Karpas-422 (cell line): ENCODE measurements at regions not wholly inside any gene's neighbourhood (a gene's known extent, or its start where the extent isn't known, plus 50 kb on each side); places are given as distances from the start of the nearest gene placed in this dataset.

Experiments
- DNase-seq: peaks from one replicate; pipeline ENCODE4 v3.0.0-alpha.2; 2015
- H2AFZ ChIP-seq: fragments of 200-600 bp; sonication (generic); 2 replicates; pipeline ENCODE4 v1.6.1; 2014; ENCODE audit warnings: antibody characterized with exemption, low read length, mixed read lengths
- H3K27ac ChIP-seq: fragments of 200-600 bp; sonication (generic); 2 replicates; pipeline ENCODE4 v1.5.1; 2014; ENCODE audit warnings: mild to moderate bottlenecking, low read length, moderate library complexity
- H3K27me3 ChIP-seq: fragments of 200-600 bp; sonication (generic); 2 replicates; pipeline ENCODE4 v1.6.1; 2014; ENCODE audit warnings: low read length, mixed read lengths
- H3K36me3 ChIP-seq: fragments of 200-600 bp; sonication (generic); 2 replicates; pipeline ENCODE4 v1.6.1; 2014; ENCODE audit warnings: low read length, mixed read lengths; ENCODE audit not compliant: insufficient read depth
- H3K4me1 ChIP-seq: fragments of 200-600 bp; sonication (generic); 2 replicates; pipeline ENCODE4 v1.6.1; 2014; ENCODE audit warnings: mild to moderate bottlenecking, low read length, mixed read lengths
- H3K4me2 ChIP-seq: fragments of 200-600 bp; sonication (generic); 2 replicates; pipeline ENCODE4 v1.6.1; 2014; ENCODE audit warnings: low read length, low read depth, mild to moderate bottlenecking; ENCODE audit not compliant: poor library complexity, severe bottlenecking
- H3K4me3 ChIP-seq: fragments of 200-600 bp; sonication (generic); 2 replicates; pipeline ENCODE4 v1.5.1; 2014; ENCODE audit warnings: mild to moderate bottlenecking, antibody characterized with exemption, low read length, mixed read lengths
- H3K79me2 ChIP-seq: fragments of 200-600 bp; sonication (generic); 2 replicates; pipeline ENCODE4 v1.6.1; 2014; ENCODE audit warnings: mild to moderate bottlenecking, low read length, mixed read lengths
- H3K9ac ChIP-seq: fragments of 200-600 bp; sonication (generic); 2 replicates; pipeline ENCODE4 v1.6.0; 2014; ENCODE audit warnings: low read length
- H3K9me2 ChIP-seq: fragments of 200-600 bp; sonication (generic), shearing (Covaris generic); replicated peaks from 2 replicates; pipeline ENCODE4 v1.6.0; 2014; ENCODE audit warnings: mild to moderate bottlenecking, low read length, moderate library complexity; ENCODE audit not compliant: insufficient read depth
- H3K9me3 ChIP-seq: fragments of 300-700, 200-600 bp; sonication (generic); 2 replicates; pipeline ENCODE4 v1.6.1; 2014; ENCODE audit warnings: low read length, mixed read lengths
- H4K20me1 ChIP-seq: fragments of 200-600 bp; sonication (generic); 2 replicates; pipeline ENCODE4 v1.6.1; 2014; ENCODE audit warnings: mild to moderate bottlenecking, antibody characterized with exemption, low read length, low read depth; ENCODE audit not compliant: insufficient read depth

- Histone ChIP-seq H3K36me3 (no peaks in the 10 kb centered on the region), H3K79me2 (no peaks in the 10 kb centered on the region), H3K27ac (no peak overlapping the region), H3K9me2 (no peaks in the 10 kb centered on the region), H3K27me3 (no peaks in the 10 kb centered on the region), H3K4me3 (no peak overlapping the region), H2AFZ (no peak overlapping the region), H4K20me1 (no peaks in the 10 kb centered on the region), H3K9ac (no peak overlapping the region), H3K4me2 (no peak overlapping the region), H3K4me1 (no peaks in the 10 kb centered on the region), H3K9me3 (no peaks in the 10 kb centered on the region; the same call in 1 of the 2 replicates)
- DNase-seq: no peak
Measured at GRCh38 chr14:98909251-98909944, 362.6 kb downstream of the BCL11B start.

GRCh38 chr14:98910061-98910460 is 361.9 kb downstream of the BCL11B start:
- Histone ChIP-seq H3K27ac (no peak overlapping the region), H3K27me3 (no peaks in the 10 kb centered on the region), H3K9me2 (no peaks in the 10 kb centered on the region), H4K20me1 (no peaks in the 10 kb centered on the region), H3K4me1 (no peaks in the 10 kb centered on the region), H3K36me3 (no peaks in the 10 kb centered on the region), H3K79me2 (no peaks in the 10 kb centered on the region), H2AFZ (no peak overlapping the region), H3K9ac (no peak overlapping the region), H3K4me3 (no peak overlapping the region), H3K4me2 (no peak overlapping the region), H3K9me3 (no peaks in the 10 kb centered on the region; the same call in 1 of the 2 replicates)
- no peak for DNase-seq

GRCh38 chr14:98912655-98913054 is 359.3 kb downstream of the BCL11B start:
- Histone ChIP-seq H3K9ac (no peak overlapping the region), H3K36me3 (no peaks in the 10 kb centered on the region), H2AFZ (no peak overlapping the region), H3K79me2 (no peaks in the 10 kb centered on the region), H3K9me3 (no peaks in the 10 kb centered on the region), H3K4me2 (no peak overlapping the region), H3K4me3 (no peak overlapping the region), H3K27ac (no peak overlapping the region), H3K4me1 (no peaks in the 10 kb centered on the region), H3K27me3 (no peaks in the 10 kb centered on the region), H4K20me1 (no peaks in the 10 kb centered on the region), H3K9me2 (no peaks in the 10 kb centered on the region)
- no peak for DNase-seq

- Histone ChIP-seq H3K4me3 (no peak overlapping the region), H3K9me3 (no peaks in the 10 kb centered on the region), H3K4me2 (no peak overlapping the region), H3K36me3 (no peaks in the 10 kb centered on the region), H4K20me1 (no peaks in the 10 kb centered on the region), H3K9ac (no peak overlapping the region), H3K79me2 (no peaks in the 10 kb centered on the region), H3K27me3 (no peaks in the 10 kb centered on the region), H3K4me1 (no peaks in the 10 kb centered on the region), H2AFZ (no peak overlapping the region), H3K9me2 (no peaks in the 10 kb centered on the region), H3K27ac (no peak overlapping the region)
- no peak for DNase-seq
Measured at GRCh38 chr14:98913967-98914650, 357.9 kb downstream of the BCL11B start.

GRCh38 chr14:98914942-98915341 is 357.1 kb downstream of the BCL11B start:
- Histone ChIP-seq H3K27me3 (no peaks in the 10 kb centered on the region), H3K9me2 (no peaks in the 10 kb centered on the region), H3K27ac (no peak overlapping the region), H3K4me1 (no peaks in the 10 kb centered on the region), H3K4me2 (no peak overlapping the region), H3K4me3 (no peak overlapping the region), H2AFZ (no peak overlapping the region), H4K20me1 (no peaks in the 10 kb centered on the region), H3K36me3 (no peaks in the 10 kb centered on the region), H3K79me2 (no peaks in the 10 kb centered on the region), H3K9me3 (no peaks in the 10 kb centered on the region), H3K9ac (no peak overlapping the region)
- no peak for DNase-seq

GRCh38 chr14:98915625-98916024 is 356.4 kb downstream of the BCL11B start:
- Histone ChIP-seq H3K27me3 (no peaks in the 10 kb centered on the region), H3K9me3 (no peaks in the 10 kb centered on the region), H3K4me2 (no peak overlapping the region), H3K27ac (no peak overlapping the region), H3K79me2 (no peaks in the 10 kb centered on the region), H3K36me3 (no peaks in the 10 kb centered on the region), H2AFZ (no peak overlapping the region), H3K4me3 (no peak overlapping the region), H4K20me1 (no peaks in the 10 kb centered on the region), H3K9me2 (no peaks in the 10 kb centered on the region), H3K4me1 (no peaks in the 10 kb centered on the region), H3K9ac (no peak overlapping the region)
- DNase-seq: no peak

- Histone ChIP-seq H3K4me1 (no peaks in the 10 kb centered on the region), H3K9me2 (no peaks in the 10 kb centered on the region), H3K4me3 (no peak overlapping the region), H3K79me2 (no peaks in the 10 kb centered on the region), H2AFZ (no peak overlapping the region), H3K27me3 (no peaks in the 10 kb centered on the region), H3K27ac (no peak overlapping the region), H3K4me2 (no peak overlapping the region), H3K9me3 (no peaks in the 10 kb centered on the region), H3K9ac (no peak overlapping the region), H3K36me3 (no peaks in the 10 kb centered on the region), H4K20me1 (no peaks in the 10 kb centered on the region)
- DNase-seq: no peak
Measured at GRCh38 chr14:98916036-98916435, 356.0 kb downstream of the BCL11B start.

- Histone ChIP-seq H3K9ac (no peak overlapping the region), H3K79me2 (no peaks in the 10 kb centered on the region), H3K4me2 (no peak overlapping the region), H3K27ac (no peak overlapping the region), H3K27me3 (no peaks in the 10 kb centered on the region), H3K4me1 (no peaks in the 10 kb centered on the region), H3K4me3 (no peak overlapping the region), H3K9me2 (no peaks in the 10 kb centered on the region), H3K9me3 (no peaks in the 10 kb centered on the region), H3K36me3 (no peaks in the 10 kb centered on the region), H2AFZ (no peak overlapping the region), H4K20me1 (no peaks in the 10 kb centered on the region)
- DNase-seq: no peak
Measured at GRCh38 chr14:98916476-98916875, 355.5 kb downstream of the BCL11B start.
